KMS-11 (cell line): ENCODE measurements at regions not wholly inside any gene's neighbourhood (a gene's known extent, or its start where the extent isn't known, plus 50 kb on each side); places are given as distances from the start of the nearest gene placed in this dataset.
A peak's percentile ranks its signal among the peaks of the same experiment; 100 is the strongest.
"Not testable (repeated sequence)": the region's sequence is repeated elsewhere in the genome, so short reads cannot be mapped to it uniquely, and the experiment has no call there.

Source experiments
- H2AFZ ChIP-seq: fragments of 200-600 bp; sonication (generic); 2 replicates; pipeline ENCODE4 v1.6.1; 2016; ENCODE audit warnings: antibody characterized with exemption, mixed run types, low read depth
- H3K27ac ChIP-seq: fragments of 200-600 bp; sonication (generic); 2 replicates; pipeline ENCODE4 v1.6.1; 2016; ENCODE audit warnings: mild to moderate bottlenecking, mixed run types
- H3K27me3 ChIP-seq: fragments of 200-600 bp; sonication (generic); 2 replicates; pipeline ENCODE4 v1.6.1; 2017; ENCODE audit warnings: mild to moderate bottlenecking, low read depth, mixed run types, moderate library complexity; ENCODE audit not compliant: insufficient read depth
- H3K36me3 ChIP-seq: fragments of 200-600 bp; sonication (generic); 2 replicates; pipeline ENCODE4 v1.6.1; 2017; ENCODE audit warnings: mild to moderate bottlenecking, mixed run types; ENCODE audit not compliant: insufficient read depth
- H3K4me1 ChIP-seq: fragments of 200-600 bp; sonication (generic); 2 replicates; pipeline ENCODE4 v1.6.1; 2016; ENCODE audit warnings: mild to moderate bottlenecking, low read depth, mixed run types; ENCODE audit not compliant: poor library complexity, severe bottlenecking
- H3K4me2 ChIP-seq: fragments of 200-600 bp; sonication (generic); 2 replicates; pipeline ENCODE4 v1.7.0; 2016; ENCODE audit warnings: mild to moderate bottlenecking, mixed run types
- H3K4me3 ChIP-seq: fragments of 200-600 bp; sonication (generic); IDR thresholded peaks from 2 replicates; pipeline ENCODE4 v1.6.1; 2017; ENCODE audit warnings: low read depth, low read length, mixed read lengths; ENCODE audit not compliant: insufficient read depth
- H3K79me2 ChIP-seq: fragments of 200-600 bp; sonication (generic); 2 replicates; pipeline ENCODE4 v1.6.1; 2016; ENCODE audit warnings: low read depth, mixed run types; ENCODE audit not compliant: insufficient read depth
- H3K9ac ChIP-seq: fragments of 200-600 bp; sonication (generic); 2 replicates; pipeline ENCODE4 v1.6.1; 2016; ENCODE audit warnings: mild to moderate bottlenecking, mixed run types
- H4K20me1 ChIP-seq: fragments of 200-600 bp; sonication (generic); 2 replicates; pipeline ENCODE4 v1.6.1; 2016; ENCODE audit warnings: mild to moderate bottlenecking, mixed run types; ENCODE audit not compliant: insufficient read depth
- TF ChIP-seq, protein P1 (sequence below): fragments of 200-600 bp; sonication (generic); conservative IDR thresholded peaks from 2 replicates; pipeline ENCODE4 v1.6.1; 2017; ENCODE audit warnings: low read depth, mild to moderate bottlenecking, antibody characterized with exemption, low read length, moderate library complexity, mixed read lengths

DNA sequence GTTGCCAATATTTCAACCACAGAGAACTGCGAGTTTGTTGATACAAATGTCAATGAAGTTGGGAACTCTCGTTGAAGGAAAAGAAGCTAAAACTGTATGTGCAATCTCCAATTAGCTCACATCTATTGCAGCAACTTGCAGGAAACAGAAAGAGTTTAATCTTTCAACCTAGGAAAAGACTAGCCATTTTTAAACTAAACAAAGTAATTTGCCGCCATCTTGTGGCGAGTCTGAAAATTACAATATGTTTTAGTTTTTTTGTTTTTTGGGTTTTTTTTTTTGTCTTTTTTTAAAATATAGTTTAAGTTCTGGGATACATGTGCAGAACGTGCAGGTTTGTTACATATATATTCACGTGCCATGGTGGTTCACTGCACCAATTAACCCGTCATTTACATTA is 131.2 kb upstream of the FOXG1 start:
- Histone ChIP-seq H3K4me3 (no peak overlapping the region), H3K36me3 (no peaks in the 10 kb centered on the region), H2AFZ (no peak overlapping the region), H3K27me3 (no peaks in the 10 kb centered on the region), H3K79me2 (no peaks in the 10 kb centered on the region), H3K9ac (no peak overlapping the region), H3K27ac (no peak overlapping the region), H4K20me1 (no peaks in the 10 kb centered on the region), H3K4me2 (no peak overlapping the region), H3K4me1 (no peaks in the 10 kb centered on the region)
- TF ChIP-seq, protein P1, sequence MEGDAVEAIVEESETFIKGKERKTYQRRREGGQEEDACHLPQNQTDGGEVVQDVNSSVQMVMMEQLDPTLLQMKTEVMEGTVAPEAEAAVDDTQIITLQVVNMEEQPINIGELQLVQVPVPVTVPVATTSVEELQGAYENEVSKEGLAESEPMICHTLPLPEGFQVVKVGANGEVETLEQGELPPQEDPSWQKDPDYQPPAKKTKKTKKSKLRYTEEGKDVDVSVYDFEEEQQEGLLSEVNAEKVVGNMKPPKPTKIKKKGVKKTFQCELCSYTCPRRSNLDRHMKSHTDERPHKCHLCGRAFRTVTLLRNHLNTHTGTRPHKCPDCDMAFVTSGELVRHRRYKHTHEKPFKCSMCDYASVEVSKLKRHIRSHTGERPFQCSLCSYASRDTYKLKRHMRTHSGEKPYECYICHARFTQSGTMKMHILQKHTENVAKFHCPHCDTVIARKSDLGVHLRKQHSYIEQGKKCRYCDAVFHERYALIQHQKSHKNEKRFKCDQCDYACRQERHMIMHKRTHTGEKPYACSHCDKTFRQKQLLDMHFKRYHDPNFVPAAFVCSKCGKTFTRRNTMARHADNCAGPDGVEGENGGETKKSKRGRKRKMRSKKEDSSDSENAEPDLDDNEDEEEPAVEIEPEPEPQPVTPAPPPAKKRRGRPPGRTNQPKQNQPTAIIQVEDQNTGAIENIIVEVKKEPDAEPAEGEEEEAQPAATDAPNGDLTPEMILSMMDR: peak; percentile 44

DNA sequence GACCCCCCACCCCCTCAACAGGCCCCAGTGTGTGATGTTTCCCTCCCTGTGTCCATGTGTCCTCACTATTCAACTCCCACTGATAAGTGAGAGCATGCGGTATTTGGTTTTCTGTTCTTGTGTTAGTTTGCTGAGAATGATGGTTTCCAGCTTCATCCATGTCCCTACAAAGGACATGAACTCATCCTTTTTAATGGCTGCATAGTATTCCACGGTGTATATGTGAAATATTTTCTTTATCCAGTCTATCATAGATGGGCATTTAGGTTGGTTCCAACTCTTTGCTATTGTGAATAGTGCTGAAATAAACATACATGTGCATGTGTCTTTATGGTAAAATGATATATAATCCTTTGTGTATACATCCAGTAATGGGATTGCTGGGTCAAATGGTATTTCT is 130.8 kb upstream of the FOXG1 start:
- H3K27ac ChIP-seq, H3K79me2 ChIP-seq, H3K9ac ChIP-seq, H3K4me1 ChIP-seq, H4K20me1 ChIP-seq, H3K27me3 ChIP-seq, H3K4me3 ChIP-seq, H2AFZ ChIP-seq, H3K36me3 ChIP-seq, H3K4me2 ChIP-seq: not testable (repeated sequence)

DNA sequence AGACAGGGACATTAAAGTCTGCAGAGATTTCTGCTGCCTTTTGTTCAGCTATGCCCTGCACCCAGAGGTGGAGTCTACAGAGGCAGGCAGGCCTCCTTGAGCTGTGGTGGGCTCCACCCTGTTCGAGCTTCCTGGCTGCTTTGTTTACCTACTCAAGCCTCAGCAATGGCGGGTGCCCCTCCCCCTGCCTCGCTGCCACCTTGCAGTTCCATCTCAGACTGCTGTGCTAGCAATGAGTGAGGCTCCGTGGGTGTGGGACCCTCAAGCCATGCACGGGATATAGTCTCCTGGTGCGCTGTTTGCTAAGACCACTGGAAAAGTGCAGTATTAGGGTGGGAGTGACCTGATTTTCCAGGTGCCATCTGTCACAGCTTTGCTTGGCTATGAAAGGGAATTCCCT is 125.4 kb upstream of the FOXG1 start:
- not testable (repeated sequence) for H3K36me3 ChIP-seq, H3K4me3 ChIP-seq, H3K4me1 ChIP-seq, H3K9ac ChIP-seq, H3K27ac ChIP-seq, H2AFZ ChIP-seq, H3K27me3 ChIP-seq, H4K20me1 ChIP-seq, H3K4me2 ChIP-seq, H3K79me2 ChIP-seq

DNA sequence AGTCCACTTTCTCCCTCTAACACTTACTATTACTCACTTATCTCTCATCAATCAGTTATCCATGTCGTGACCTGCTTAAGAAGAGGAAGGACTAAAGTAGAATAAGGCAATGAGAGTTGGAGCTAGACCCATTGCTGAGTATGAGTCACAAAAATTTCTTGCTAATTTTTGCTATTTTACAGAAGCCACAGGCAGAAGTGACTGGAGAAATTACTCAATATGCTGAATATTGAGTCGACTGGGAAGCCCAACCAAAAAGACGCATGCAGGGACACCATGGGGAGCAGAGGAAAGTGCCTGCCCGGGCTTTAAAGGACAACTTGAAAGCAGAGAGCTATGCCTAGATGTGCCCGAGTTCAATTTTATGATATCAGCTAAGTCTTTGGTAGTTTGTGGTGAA is 115.4 kb upstream of the FOXG1 start:
- no peaks in the 10 kb centered on the region for H3K36me3 ChIP-seq
- no peaks in the 10 kb centered on the region for H3K79me2 ChIP-seq
- no peaks in the 10 kb centered on the region for H4K20me1 ChIP-seq
- no peaks in the 10 kb centered on the region for H3K27me3 ChIP-seq
- H3K9ac ChIP-seq: no peak overlapping the region
- no peak overlapping the region for H3K4me2 ChIP-seq
- no peak overlapping the region for H3K4me3 ChIP-seq
- TF ChIP-seq, protein P1: no peak
- H3K27ac ChIP-seq: no peak overlapping the region
- no peaks in the 10 kb centered on the region for H3K4me1 ChIP-seq
- H2AFZ ChIP-seq: no peak overlapping the region

DNA sequence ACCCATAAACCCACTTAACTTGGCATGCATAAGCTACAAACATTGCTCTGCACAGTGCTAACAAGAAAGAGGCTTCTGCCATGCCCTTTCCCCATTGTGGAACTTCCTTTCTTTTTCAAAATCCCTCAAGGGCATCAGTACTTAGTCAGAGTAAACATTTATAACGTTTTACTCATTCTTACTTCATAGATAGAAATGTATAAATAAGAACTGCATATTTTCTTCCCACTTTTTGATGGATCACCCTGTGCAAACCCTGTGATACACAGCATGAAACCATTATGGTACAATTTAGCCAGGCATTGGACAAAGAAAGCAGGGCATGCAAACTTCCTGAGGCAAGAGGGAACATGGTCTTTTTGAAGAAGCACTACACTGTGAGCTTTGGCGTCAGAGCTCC is 113.8 kb upstream of the FOXG1 start:
- H3K4me3 ChIP-seq: no peak overlapping the region
- no peak overlapping the region for H3K27ac ChIP-seq
- H4K20me1 ChIP-seq: no peaks in the 10 kb centered on the region
- no peaks in the 10 kb centered on the region for H3K4me1 ChIP-seq
- TF ChIP-seq, protein P1: no peak
- no peak overlapping the region for H3K9ac ChIP-seq
- H3K79me2 ChIP-seq: no peaks in the 10 kb centered on the region
- no peak overlapping the region for H2AFZ ChIP-seq
- no peak overlapping the region for H3K4me2 ChIP-seq
- no peaks in the 10 kb centered on the region for H3K36me3 ChIP-seq
- no peaks in the 10 kb centered on the region for H3K27me3 ChIP-seq
